Colonic mucosa (tissue), 4 donors: ENCODE measurements at regions not wholly inside any gene's neighbourhood (a gene's known extent, or its start where the extent isn't known, plus 50 kb on each side); places are given as distances from the start of the nearest gene placed in this dataset.

Source experiments
- DNase-seq: peaks from one replicate; pipeline ENCODE4 v3.0.0-alpha.2; 2020
- H3K27ac ChIP-seq: fragments of 200-600 bp; one replicate; pipeline ENCODE4 v1.8.0; 2021
- H3K27me3 ChIP-seq: fragments of 200-600 bp; one replicate; pipeline ENCODE4 v1.8.0; 2021
- H3K36me3 ChIP-seq: fragments of 200-600 bp; one replicate; pipeline ENCODE4 v1.8.0; 2021
- H3K4me1 ChIP-seq: fragments of 200-600 bp; one replicate; pipeline ENCODE4 v1.8.0; 2021; ENCODE audit warnings: mild to moderate bottlenecking
- H3K4me3 ChIP-seq: fragments of 200-600 bp; one replicate; pipeline ENCODE4 v1.8.0; 2021
- H3K9ac ChIP-seq, 2 donors: one replicate each; pipeline ENCODE4 v1.7.0; 2013; ENCODE audit warnings: control low read depth in 2 of 2, low read depth in 2 of 2, low read length in 2 of 2
- H3K9me3 ChIP-seq: fragments of 200-600 bp; one replicate; pipeline ENCODE4 v1.8.0; 2021
- CTCF ChIP-seq: fragments of 200-600 bp; IDR thresholded peaks from one replicate; pipeline ENCODE4 v1.8.0; 2022; ENCODE audit warnings: antibody characterized with exemption, mild to moderate bottlenecking
- intact Hi-C: fragments of 100-400 bp; cut with DNase I; formaldehyde crosslinking; loops from one replicate; pipeline ENCODE4 v1.14.1; 2022
- donor health status: healthy.
- donor health status: DM: no; HTN: no; CAD: no.
- donor health status: DM: no; HTN: no; CAD: no.

- Histone ChIP-seq H3K4me3 (no peak overlapping the region), H3K27me3 (no peaks in the 10 kb centered on the region), H3K27ac (no peak overlapping the region), H3K4me1 (no peaks in the 10 kb centered on the region), H3K36me3 (no peaks in the 10 kb centered on the region), H3K9me3 (no peaks in the 10 kb centered on the region), H3K9ac (no peak overlapping the region)
- intact Hi-C loops: no loop called here
- no peak for DNase-seq
- no peak for TF ChIP-seq CTCF
Observed at GRCh38 chr6:88386167-88386566, 220.0 kb upstream of the CNR1 start.

- H3K27me3 ChIP-seq: no peaks in the 10 kb centered on the region
- intact Hi-C loops: no loop called here
- H3K9ac ChIP-seq: no peak overlapping the region
- H3K27ac ChIP-seq: no peak overlapping the region
- H3K9me3 ChIP-seq: no peaks in the 10 kb centered on the region
- H3K36me3 ChIP-seq: no peaks in the 10 kb centered on the region
- H3K4me1 ChIP-seq: no peaks in the 10 kb centered on the region
- H3K4me3 ChIP-seq: no peak overlapping the region
- no peak for DNase-seq
- TF ChIP-seq CTCF: no peak
Observed at GRCh38 chr6:88383183-88383582, 217.0 kb upstream of the CNR1 start.

- H3K27ac ChIP-seq: no peak overlapping the region
- H3K9me3 ChIP-seq: no peaks in the 10 kb centered on the region
- no peaks in the 10 kb centered on the region for H3K4me1 ChIP-seq
- no peaks in the 10 kb centered on the region for H3K36me3 ChIP-seq
- no peak for DNase-seq
- no peak overlapping the region for H3K4me3 ChIP-seq
- H3K27me3 ChIP-seq: no peaks in the 10 kb centered on the region
- TF ChIP-seq CTCF: no peak
- intact Hi-C loops: no loop called here
- H3K9ac ChIP-seq: no peak overlapping the region
Observed at GRCh38 chr6:88381289-88381642, 215.1 kb upstream of the CNR1 start.

GRCh38 chr6:88380618-88381288, 214.6 kb upstream of the CNR1 start:
- no peak overlapping the region for H3K27ac ChIP-seq

GRCh38 chr6:88380083-88380482, 213.9 kb upstream of the CNR1 start:
- no peaks in the 10 kb centered on the region for H3K27me3 ChIP-seq
- TF ChIP-seq CTCF: no peak
- no peaks in the 10 kb centered on the region for H3K36me3 ChIP-seq
- no peak overlapping the region for H3K4me3 ChIP-seq
- H3K4me1 ChIP-seq: no peaks in the 10 kb centered on the region
- H3K9me3 ChIP-seq: no peaks in the 10 kb centered on the region
- no peak overlapping the region for H3K27ac ChIP-seq
- intact Hi-C loops: no loop called here
- no peak for DNase-seq
- H3K9ac ChIP-seq: no peak overlapping the region

More at GRCh38 chr6:88380618-88381288, 214.6 kb upstream of the CNR1 start:
- Histone ChIP-seq H3K9ac (no peak overlapping the region), H3K9me3 (no peaks in the 10 kb centered on the region), H3K4me3 (no peak overlapping the region), H3K4me1 (no peaks in the 10 kb centered on the region), H3K27me3 (no peaks in the 10 kb centered on the region), H3K36me3 (no peaks in the 10 kb centered on the region)
- intact Hi-C loops: no loop called here
- DNase-seq: no peak
- no peak for TF ChIP-seq CTCF
